ENCODE measurements at regions not wholly inside any gene's neighbourhood (a gene's known extent, or its start where the extent isn't known, plus 50 kb on each side); places are given as distances from the start of the nearest gene placed in this dataset.
"Not testable (repeated sequence)": the region's sequence is repeated elsewhere in the genome, so short reads cannot be mapped to it uniquely, and the experiment has no call there.

DNA sequence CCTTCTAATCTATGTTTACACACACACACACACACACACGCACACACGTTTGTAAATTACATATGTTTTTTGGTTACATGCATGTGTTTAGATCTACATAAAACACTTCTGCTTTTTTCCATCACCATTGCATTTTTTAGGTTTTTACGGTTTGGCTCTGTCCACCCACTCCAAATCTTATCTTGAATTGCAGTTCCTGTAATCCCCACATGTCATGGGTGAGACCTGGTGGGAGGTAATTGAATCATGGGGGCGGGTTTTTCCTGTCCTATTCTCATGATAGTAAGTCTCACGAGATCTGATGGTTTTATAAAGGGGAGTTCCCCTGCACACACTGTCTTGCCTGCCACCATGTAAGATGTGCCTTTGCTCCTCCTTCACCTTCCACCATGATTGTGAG is 188.7 kb upstream of the TSHZ3 start:
- TF ChIP-seq SMC3 (IDR thresholded peaks at IDR 0.05; ENCODE audit: low read length); CEBPB (IDR thresholded peaks at IDR 0.05; ENCODE audit: borderline replicate concordance, low read depth, low read length); PHF8 (CRISPR knock-in tag; IDR thresholded peaks at IDR 0.05); SUZ12 (IDR thresholded peaks at IDR 0.05; ENCODE audit: low read depth, low read length); FOSL1 (CRISPR knock-in tag; IDR thresholded peaks at IDR 0.05; ENCODE audit: borderline replicate concordance); CENPX (CRISPR knock-in tag; IDR thresholded peaks at IDR 0.05): not testable (repeated sequence)
- TF ChIP-seq, protein P1, sequence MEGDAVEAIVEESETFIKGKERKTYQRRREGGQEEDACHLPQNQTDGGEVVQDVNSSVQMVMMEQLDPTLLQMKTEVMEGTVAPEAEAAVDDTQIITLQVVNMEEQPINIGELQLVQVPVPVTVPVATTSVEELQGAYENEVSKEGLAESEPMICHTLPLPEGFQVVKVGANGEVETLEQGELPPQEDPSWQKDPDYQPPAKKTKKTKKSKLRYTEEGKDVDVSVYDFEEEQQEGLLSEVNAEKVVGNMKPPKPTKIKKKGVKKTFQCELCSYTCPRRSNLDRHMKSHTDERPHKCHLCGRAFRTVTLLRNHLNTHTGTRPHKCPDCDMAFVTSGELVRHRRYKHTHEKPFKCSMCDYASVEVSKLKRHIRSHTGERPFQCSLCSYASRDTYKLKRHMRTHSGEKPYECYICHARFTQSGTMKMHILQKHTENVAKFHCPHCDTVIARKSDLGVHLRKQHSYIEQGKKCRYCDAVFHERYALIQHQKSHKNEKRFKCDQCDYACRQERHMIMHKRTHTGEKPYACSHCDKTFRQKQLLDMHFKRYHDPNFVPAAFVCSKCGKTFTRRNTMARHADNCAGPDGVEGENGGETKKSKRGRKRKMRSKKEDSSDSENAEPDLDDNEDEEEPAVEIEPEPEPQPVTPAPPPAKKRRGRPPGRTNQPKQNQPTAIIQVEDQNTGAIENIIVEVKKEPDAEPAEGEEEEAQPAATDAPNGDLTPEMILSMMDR (CRISPR knock-in tag; IDR thresholded peaks at IDR 0.05) = not testable (repeated sequence)

Data from HepG2 (cell line).